ENCODE measurements at regions not wholly inside any gene's neighbourhood (a gene's known extent, or its start where the extent isn't known, plus 50 kb on each side); places are given as distances from the start of the nearest gene placed in this dataset.

GRCh38 chr15:61697796-61698195 lies 362.5 kb downstream of the VPS13C start:
- Histone ChIP-seq H3K4me1 (ENCODE audit: insufficient read depth, low read length) (no peaks in the 10 kb centered on the region), H3K23ac (ENCODE audit: insufficient read length, low read depth, low read length) (no peak overlapping the region), H2AFZ (ENCODE audit: low read length) (no peak overlapping the region), H3K18ac (ENCODE audit: insufficient read length, low read depth, low read length) (no peak overlapping the region), H2BK12ac (ENCODE audit: insufficient read length, low read depth, low read length) (no peak overlapping the region), H4K20me1 (ENCODE audit: control insufficient read depth, insufficient read depth, insufficient read length) (no peaks in the 10 kb centered on the region), H4K8ac (replicated peaks; ENCODE audit: insufficient read length, low read depth, low read length) (no peak overlapping the region), H3T11ph (ENCODE audit: low read length) (no peak overlapping the region), H3K4me2 (ENCODE audit: insufficient read depth, insufficient read length, low read length) (no peak overlapping the region), H3K9me3 (ENCODE audit: control insufficient read depth, low read depth, low read length) (no peaks in the 10 kb centered on the region), H3K4ac (ENCODE audit: low read depth, low read length) (no peak overlapping the region), H4K91ac (ENCODE audit: insufficient read length, low read depth, low read length) (no peak overlapping the region), H4K5ac (ENCODE audit: insufficient read length, low read depth, low read length) (no peak overlapping the region), H3K27me3 (ENCODE audit: insufficient read depth, low read length) (no peaks in the 10 kb centered on the region), H3K79me1 (ENCODE audit: insufficient read depth, low read depth, low read length, poor library complexity, severe bottlenecking) (no peaks in the 10 kb centered on the region), H3K9ac (ENCODE audit: extremely low read depth, insufficient read length, low read length) (no peak overlapping the region), H3K14ac (ENCODE audit: insufficient read depth, low read length) (no peak overlapping the region), H3K56ac (ENCODE audit: insufficient read length, low read depth, low read length) (no peak overlapping the region), H3K23me2 (ENCODE audit: insufficient read length, low read depth, low read length, poor library complexity, severe bottlenecking) (no peaks in the 10 kb centered on the region), H2BK15ac (ENCODE audit: low read depth, low read length) (no peak overlapping the region), H3K79me2 (ENCODE audit: insufficient read depth, low read length) (no peaks in the 10 kb centered on the region), H2AK5ac (ENCODE audit: insufficient read length, low read length) (no peak overlapping the region), H2BK20ac (ENCODE audit: low read depth, low read length, poor library complexity, severe bottlenecking) (no peak overlapping the region), H2BK120ac (ENCODE audit: low read depth, low read length, poor library complexity, severe bottlenecking) (no peak overlapping the region), H2BK5ac (ENCODE audit: insufficient read length, low read length) (no peak overlapping the region), H3K27ac (ENCODE audit: insufficient read length, low read depth, low read length) (no peak overlapping the region)
- H3K9me3 Mint-ChIP-seq, result no peaks in the 10 kb centered on the region; a peak in 1 of 5 replicates
- H3K36me3 Mint-ChIP-seq (ENCODE audit: insufficient read depth in 1 of 3, low read depth in 3 of 3), result peaks cover 0 to 1% (median 0%) of the 10 kb centered on the region in 3 experiments; a peak in 1 of 7 replicates
- TF ChIP-seq CTCF (conservative IDR thresholded peaks at IDR 0.05), result no peak
- no peak overlapping the region for H3K4me3 Mint-ChIP-seq
- no CpG with 5 or more reads among the region's 2 CpGs for WGBS (ENCODE audit: extremely low coverage, insufficient read length, low lambda C conversion rate)
- H3K4me1 Mint-ChIP-seq, result peaks cover 7 to 12% of the 10 kb centered on the region in 2 experiments
- H3K27me3 Mint-ChIP-seq (ENCODE audit: low read depth), result no peaks in the 10 kb centered on the region
- H3K27ac Mint-ChIP-seq, result no peak overlapping the region
- no peak for DNase-seq
